ENCODE measurements at regions not wholly inside any gene's neighbourhood (a gene's known extent, or its start where the extent isn't known, plus 50 kb on each side); places are given as distances from the start of the nearest gene placed in this dataset.

DNA sequence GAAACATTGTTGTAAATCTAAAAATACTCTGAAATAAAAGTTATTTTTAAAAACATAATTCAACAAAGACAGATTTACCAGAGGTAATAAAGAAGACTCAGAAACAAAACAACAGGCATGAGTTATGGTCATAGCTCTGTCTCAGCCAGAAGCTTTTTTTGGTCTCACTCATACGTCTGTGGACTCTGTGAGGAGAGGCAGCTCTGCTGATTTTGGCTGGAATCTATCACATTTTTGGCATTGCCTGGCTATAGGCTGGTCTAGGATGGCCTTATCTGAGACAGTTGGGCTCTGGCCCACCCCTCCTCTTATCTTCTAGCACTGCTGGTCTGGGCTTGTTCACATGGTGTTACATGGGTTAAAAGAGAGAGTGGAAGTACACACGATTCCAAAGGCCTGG is 514.0 kb upstream of the BTBD3 start:
- Histone ChIP-seq H3K4me3 (ENCODE audit: low read depth in 1 of 2, low read length in 2 of 2) (no peak overlapping the region), H3K9ac (ENCODE audit: low read length) (no peak overlapping the region), H3K9me3 (ENCODE audit: low read length) (no peaks in the 10 kb centered on the region), H3K27ac (ENCODE audit: low read depth, low read length) (no peak overlapping the region), H3K36me3 (ENCODE audit: insufficient read depth, low read length) (no peaks in the 10 kb centered on the region), H3K4me1 (ENCODE audit: insufficient read depth, low read length) (peaks cover 17% of the 10 kb centered on the region), H3K27me3 (ENCODE audit: control insufficient read depth in 1 of 2, insufficient read depth in 2 of 2, low read length in 2 of 2) (no peaks in the 10 kb centered on the region)

DNA sequence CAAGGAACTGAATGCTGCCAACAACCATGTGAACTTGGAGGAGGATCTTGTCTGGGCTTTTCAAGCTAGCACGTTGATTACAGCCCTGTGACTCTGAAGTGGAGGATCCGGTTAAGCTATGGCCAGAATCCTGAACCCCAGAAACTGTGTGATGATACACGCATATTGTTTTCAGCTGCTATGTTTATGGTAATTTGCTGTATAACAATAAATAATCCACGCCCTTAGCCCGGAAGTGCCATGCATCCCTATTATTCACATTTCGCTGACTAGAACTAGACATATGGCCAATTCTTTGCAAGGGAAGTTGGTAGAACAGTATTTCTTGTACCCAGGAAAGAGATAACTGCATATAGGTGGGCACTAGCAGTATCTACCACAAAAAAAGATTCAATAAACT is 510.8 kb upstream of the BTBD3 start:
- H3K4me3 ChIP-seq (ENCODE audit: low read depth in 1 of 2, low read length in 2 of 2), result no peak overlapping the region
- H3K27ac ChIP-seq (ENCODE audit: low read depth, low read length), result no peak overlapping the region
- no peaks in the 10 kb centered on the region for H3K27me3 ChIP-seq (ENCODE audit: control insufficient read depth in 1 of 2, insufficient read depth in 2 of 2, low read length in 2 of 2)

DNA sequence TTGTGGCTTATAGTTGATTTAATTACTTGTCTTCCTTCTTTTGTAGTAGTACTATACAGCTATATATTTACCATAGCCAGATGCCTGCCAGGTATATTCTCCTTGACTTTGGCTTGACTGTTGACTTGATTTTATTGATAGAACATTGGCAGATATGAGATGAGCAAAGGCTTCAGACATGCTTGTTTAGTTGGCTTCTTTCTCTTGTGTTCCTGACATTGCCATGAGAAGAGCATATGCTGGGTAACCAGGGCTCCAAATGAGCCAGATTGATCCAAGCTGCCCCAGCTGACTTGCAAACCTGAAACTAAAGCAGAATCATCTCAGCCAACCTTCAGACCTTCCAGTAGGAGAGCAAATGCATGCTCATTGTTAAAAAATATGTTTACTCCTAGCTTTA is 508.1 kb upstream of the BTBD3 start:
- Histone ChIP-seq H3K9me3 (ENCODE audit: low read length) (no peaks in the 10 kb centered on the region), H3K4me3 (ENCODE audit: low read depth in 1 of 2, low read length in 2 of 2) (no peak overlapping the region), H3K27ac (ENCODE audit: low read depth, low read length) (no peak overlapping the region), H3K9ac (ENCODE audit: low read length) (no peak overlapping the region), H3K4me1 (ENCODE audit: insufficient read depth, low read length) (no peaks in the 10 kb centered on the region), H3K27me3 (ENCODE audit: control insufficient read depth in 1 of 2, insufficient read depth in 2 of 2, low read length in 2 of 2) (no peaks in the 10 kb centered on the region), H3K36me3 (ENCODE audit: insufficient read depth, low read length) (no peaks in the 10 kb centered on the region)

More for the DNA sequence above, 510.8 kb upstream of the BTBD3 start:
- H3K9me3 ChIP-seq (ENCODE audit: low read length), result no peaks in the 10 kb centered on the region
- no peak overlapping the region for H3K9ac ChIP-seq (ENCODE audit: low read length)
- H3K36me3 ChIP-seq (ENCODE audit: insufficient read depth, low read length), result no peaks in the 10 kb centered on the region
- peaks cover 17% of the 10 kb centered on the region for H3K4me1 ChIP-seq (ENCODE audit: insufficient read depth, low read length)

DNA sequence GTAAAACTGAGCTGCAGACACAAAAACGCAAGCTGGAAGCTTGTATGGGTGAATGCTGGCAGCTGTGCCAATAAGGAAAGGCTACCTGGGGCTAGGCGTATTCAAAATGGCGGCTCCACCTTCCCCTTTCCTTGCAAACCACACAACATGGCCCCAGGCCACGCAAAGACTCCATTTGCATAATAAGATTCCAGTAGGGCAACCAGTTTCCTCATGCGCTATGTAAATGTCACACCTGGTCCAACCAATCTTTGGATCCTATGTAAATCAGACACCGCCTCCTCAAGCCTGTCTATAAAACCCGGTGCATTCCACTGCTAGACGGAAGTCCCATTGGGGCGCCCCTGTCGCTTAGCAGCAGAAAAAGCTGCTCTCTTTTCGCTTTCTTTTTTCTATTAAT is 505.9 kb upstream of the BTBD3 start:
- H3K4me1 ChIP-seq (ENCODE audit: insufficient read depth, low read length), result no peaks in the 10 kb centered on the region
- H3K27me3 ChIP-seq (ENCODE audit: control insufficient read depth in 1 of 2, insufficient read depth in 2 of 2, low read length in 2 of 2), result no peaks in the 10 kb centered on the region
- no peak overlapping the region for H3K9ac ChIP-seq (ENCODE audit: low read length)
- H3K4me3 ChIP-seq (ENCODE audit: low read depth in 1 of 2, low read length in 2 of 2), result no peak overlapping the region
- no peaks in the 10 kb centered on the region for H3K36me3 ChIP-seq (ENCODE audit: insufficient read depth, low read length)
- no peak overlapping the region for H3K27ac ChIP-seq (ENCODE audit: low read depth, low read length)
- no peaks in the 10 kb centered on the region for H3K9me3 ChIP-seq (ENCODE audit: low read length)

DNA sequence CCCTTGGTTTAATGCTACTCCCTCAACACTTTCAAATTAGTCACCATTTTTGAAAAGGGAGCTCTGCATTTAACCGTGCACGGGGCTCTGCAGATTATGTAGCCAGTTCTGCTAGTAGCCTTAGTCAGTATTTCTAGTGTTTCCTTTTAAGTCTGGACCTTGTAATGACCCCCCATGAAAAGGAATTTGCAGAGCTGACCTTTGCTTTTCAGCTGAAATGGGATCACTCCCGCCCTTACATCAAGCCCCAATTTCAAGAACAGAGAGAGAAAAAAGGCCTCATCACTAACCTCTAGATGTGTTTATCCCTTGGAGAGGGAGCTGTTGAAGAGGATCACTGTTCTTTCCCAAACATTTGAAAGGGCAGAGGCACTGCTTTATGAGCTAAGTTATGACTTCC is 490.7 kb upstream of the BTBD3 start:
- no peak overlapping the region for H3K4me3 ChIP-seq (ENCODE audit: low read depth in 1 of 2, low read length in 2 of 2)
- H3K36me3 ChIP-seq (ENCODE audit: insufficient read depth, low read length), result no peaks in the 10 kb centered on the region
- H3K27ac ChIP-seq (ENCODE audit: low read depth, low read length), result no peak overlapping the region
- no peaks in the 10 kb centered on the region for H3K9me3 ChIP-seq (ENCODE audit: low read length)
- no peaks in the 10 kb centered on the region for H3K27me3 ChIP-seq (ENCODE audit: control insufficient read depth in 1 of 2, insufficient read depth in 2 of 2, low read length in 2 of 2)
- H3K4me1 ChIP-seq (ENCODE audit: insufficient read depth, low read length), result peaks cover 6% of the 10 kb centered on the region
- H3K9ac ChIP-seq (ENCODE audit: low read length), result no peak overlapping the region

DNA sequence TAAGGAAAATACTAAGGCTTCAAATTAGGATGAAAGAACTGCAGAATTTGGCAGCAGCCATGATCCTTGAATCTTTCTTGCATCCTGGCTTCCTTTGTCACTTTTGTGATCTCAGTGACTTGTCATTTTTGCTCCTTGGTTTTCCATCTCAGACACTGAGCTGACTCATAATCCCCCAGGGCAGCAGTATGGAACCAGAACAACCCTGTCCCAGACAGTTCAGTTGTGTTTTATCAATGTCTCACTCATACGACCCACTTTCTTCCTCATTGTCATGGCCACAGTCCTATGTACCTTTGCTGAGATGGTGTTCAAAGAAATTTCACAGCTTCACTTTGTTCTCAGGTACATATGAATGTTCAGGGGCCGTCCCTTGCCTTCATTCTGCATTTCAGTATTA is 488.5 kb upstream of the BTBD3 start:
- Histone ChIP-seq H3K9ac (ENCODE audit: low read length) (no peak overlapping the region), H3K36me3 (ENCODE audit: insufficient read depth, low read length) (no peaks in the 10 kb centered on the region), H3K4me3 (ENCODE audit: low read depth in 1 of 2, low read length in 2 of 2) (no peak overlapping the region), H3K27ac (ENCODE audit: low read depth, low read length) (no peak overlapping the region), H3K4me1 (ENCODE audit: insufficient read depth, low read length) (peaks cover 6% of the 10 kb centered on the region), H3K9me3 (ENCODE audit: low read length) (no peaks in the 10 kb centered on the region), H3K27me3 (ENCODE audit: control insufficient read depth in 1 of 2, insufficient read depth in 2 of 2, low read length in 2 of 2) (no peaks in the 10 kb centered on the region)

DNA sequence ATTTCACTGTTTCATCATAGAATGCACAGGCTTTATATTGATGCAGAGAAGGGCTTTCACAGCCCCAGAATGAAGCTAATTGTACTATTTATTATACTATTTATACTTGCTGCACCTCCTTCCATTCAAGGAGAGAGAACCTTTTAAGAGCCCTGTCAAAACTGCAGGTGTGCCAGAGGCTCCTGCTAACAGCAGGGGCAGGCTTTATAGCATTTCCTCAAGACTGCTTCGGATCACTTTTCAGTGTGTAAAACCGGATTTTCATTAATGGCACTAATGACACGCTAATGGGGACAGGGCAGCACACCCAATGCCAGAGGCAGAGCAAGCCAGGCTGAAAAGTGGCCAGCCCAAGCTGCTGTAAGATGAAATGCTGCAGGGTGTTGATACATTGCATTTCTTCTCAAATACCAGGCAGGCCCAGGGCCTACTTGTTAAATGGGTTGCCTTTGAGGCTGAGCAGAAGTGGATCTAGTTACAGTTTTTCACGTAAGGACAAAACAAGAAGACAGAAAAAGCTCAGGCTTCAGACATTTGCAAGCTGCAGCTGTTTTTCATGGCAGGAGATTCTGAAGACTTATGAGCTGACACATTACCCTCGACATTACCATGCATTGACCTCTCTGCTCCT is 487.7 kb upstream of the BTBD3 start:
- Histone ChIP-seq H3K27ac (ENCODE audit: low read depth, low read length) (no peak overlapping the region), H3K4me1 (ENCODE audit: insufficient read depth, low read length) (peaks cover 6% of the 10 kb centered on the region), H3K9ac (ENCODE audit: low read length) (no peak overlapping the region), H3K4me3 (ENCODE audit: low read depth in 1 of 2, low read length in 2 of 2) (no peak overlapping the region), H3K36me3 (ENCODE audit: insufficient read depth, low read length) (no peaks in the 10 kb centered on the region), H3K9me3 (ENCODE audit: low read length) (no peaks in the 10 kb centered on the region), H3K27me3 (ENCODE audit: control insufficient read depth in 1 of 2, insufficient read depth in 2 of 2, low read length in 2 of 2) (no peaks in the 10 kb centered on the region)

DNA sequence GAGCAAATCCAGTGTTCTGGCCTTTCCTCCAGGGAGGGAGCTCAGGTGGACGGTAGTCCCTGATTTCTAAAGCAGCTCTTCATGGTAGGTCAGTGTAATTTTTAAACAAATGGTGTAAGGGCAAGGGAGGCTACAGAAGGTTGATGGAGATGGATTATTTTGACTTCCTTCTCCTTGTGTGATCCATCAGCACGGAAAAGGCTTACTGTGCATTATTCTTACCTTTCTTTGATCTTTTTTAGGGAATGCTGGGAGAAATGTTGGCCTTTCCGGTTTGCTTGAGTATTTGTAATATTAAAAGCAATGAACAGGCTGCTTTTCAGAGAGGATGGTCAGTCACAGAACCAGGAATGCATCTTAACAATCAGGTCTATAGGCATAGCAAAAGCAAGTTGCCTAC is 487.0 kb upstream of the BTBD3 start:
- Histone ChIP-seq H3K9me3 (ENCODE audit: low read length) (no peaks in the 10 kb centered on the region), H3K4me3 (ENCODE audit: low read depth in 1 of 2, low read length in 2 of 2) (no peak overlapping the region), H3K36me3 (ENCODE audit: insufficient read depth, low read length) (no peaks in the 10 kb centered on the region), H3K27ac (ENCODE audit: low read depth, low read length) (no peak overlapping the region), H3K4me1 (ENCODE audit: insufficient read depth, low read length) (peaks cover 6% of the 10 kb centered on the region), H3K27me3 (ENCODE audit: control insufficient read depth in 1 of 2, insufficient read depth in 2 of 2, low read length in 2 of 2) (no peaks in the 10 kb centered on the region), H3K9ac (ENCODE audit: low read length) (no peak overlapping the region)

DNA sequence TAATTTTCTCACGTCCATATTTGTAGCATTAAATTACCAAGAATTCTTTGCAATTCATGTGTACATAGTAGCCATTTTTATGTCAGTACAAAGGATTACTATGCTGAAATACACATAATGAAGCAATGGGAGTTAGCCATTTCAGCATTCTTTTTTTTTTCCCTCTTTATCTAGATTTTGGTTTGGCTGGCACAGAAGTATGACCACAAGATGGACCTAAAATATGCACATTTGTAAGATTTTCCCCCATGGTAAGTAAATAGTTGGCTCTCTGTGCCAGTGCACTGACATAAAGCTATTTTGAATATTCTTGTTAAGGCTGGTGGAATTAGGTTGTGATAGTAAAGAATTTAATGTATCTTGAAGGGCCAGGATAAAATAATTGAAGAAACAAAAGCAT is 486.1 kb upstream of the BTBD3 start:
- Histone ChIP-seq H3K27me3 (ENCODE audit: control insufficient read depth in 1 of 2, insufficient read depth in 2 of 2, low read length in 2 of 2) (no peaks in the 10 kb centered on the region), H3K4me1 (ENCODE audit: insufficient read depth, low read length) (peaks cover 6% of the 10 kb centered on the region), H3K27ac (ENCODE audit: low read depth, low read length) (no peak overlapping the region), H3K9ac (ENCODE audit: low read length) (no peak overlapping the region), H3K4me3 (ENCODE audit: low read depth in 1 of 2, low read length in 2 of 2) (no peak overlapping the region), H3K36me3 (ENCODE audit: insufficient read depth, low read length) (no peaks in the 10 kb centered on the region), H3K9me3 (ENCODE audit: low read length) (no peaks in the 10 kb centered on the region)

DNA sequence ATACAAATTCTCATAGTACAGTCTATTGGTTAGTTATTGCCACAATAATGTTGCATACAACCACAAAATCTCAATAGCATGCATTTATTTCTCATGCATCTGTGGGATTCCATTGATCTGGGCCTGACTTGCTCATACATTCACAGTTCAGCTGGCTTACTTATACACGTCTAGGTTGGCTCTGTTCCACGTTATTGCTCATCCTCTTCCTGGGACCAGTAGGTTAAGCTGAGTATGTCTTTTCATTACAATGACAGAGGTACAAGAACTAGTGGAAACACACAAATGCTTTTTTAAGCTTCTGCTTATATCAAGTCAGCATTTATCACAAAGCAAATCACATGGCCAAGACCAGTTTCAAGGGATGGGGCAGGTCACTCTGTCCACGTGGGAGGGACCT is 485.3 kb upstream of the BTBD3 start:
- Histone ChIP-seq H3K4me1 (ENCODE audit: insufficient read depth, low read length) (no peaks in the 10 kb centered on the region), H3K27ac (ENCODE audit: low read depth, low read length) (no peak overlapping the region), H3K9ac (ENCODE audit: low read length) (no peak overlapping the region), H3K9me3 (ENCODE audit: low read length) (no peaks in the 10 kb centered on the region), H3K4me3 (ENCODE audit: low read depth in 1 of 2, low read length in 2 of 2) (no peak overlapping the region), H3K27me3 (ENCODE audit: control insufficient read depth in 1 of 2, insufficient read depth in 2 of 2, low read length in 2 of 2) (no peaks in the 10 kb centered on the region), H3K36me3 (ENCODE audit: insufficient read depth, low read length) (no peaks in the 10 kb centered on the region)

DNA sequence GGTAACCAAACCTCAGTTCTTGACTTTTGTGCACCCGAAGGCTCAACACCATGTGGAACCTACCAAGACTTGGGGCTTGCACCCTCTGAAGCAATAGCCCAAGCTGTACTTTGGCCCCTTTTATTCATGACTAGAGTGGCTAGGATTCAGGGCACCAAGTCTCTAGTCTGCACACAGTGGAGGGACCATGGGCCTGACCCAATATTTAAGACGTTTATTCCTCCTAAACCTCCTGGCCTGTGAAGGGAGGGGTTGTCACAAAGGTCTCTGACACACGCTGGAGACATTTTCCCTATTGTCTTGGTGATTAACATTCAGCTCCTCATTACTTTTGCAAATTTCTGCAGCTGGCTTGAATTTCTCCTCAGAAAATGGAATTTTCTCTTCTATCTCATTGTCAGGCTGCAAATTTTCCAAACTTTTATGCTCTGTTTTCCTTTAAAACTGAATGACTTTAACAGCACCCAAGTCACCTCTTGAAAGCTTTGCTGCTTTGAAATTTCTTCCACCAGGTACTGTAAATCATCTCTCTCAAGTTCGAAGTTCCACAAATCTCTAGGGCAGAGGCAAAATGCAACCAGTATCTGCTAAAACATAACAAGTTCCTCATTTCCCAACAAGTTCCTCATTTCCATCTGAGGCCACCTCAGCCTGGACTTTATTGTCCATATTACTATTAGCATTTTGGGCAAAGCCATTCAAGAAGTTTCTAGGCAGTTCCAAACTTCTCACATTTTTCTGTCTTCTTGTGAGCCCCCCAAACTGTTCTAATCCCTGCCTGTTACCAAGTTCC is 481.4 kb upstream of the BTBD3 start:
- no peaks in the 10 kb centered on the region for H3K4me1 ChIP-seq (ENCODE audit: insufficient read depth, low read length)
- H3K9me3 ChIP-seq (ENCODE audit: low read length), result no peaks in the 10 kb centered on the region
- no peak overlapping the region for H3K4me3 ChIP-seq (ENCODE audit: low read depth in 1 of 2, low read length in 2 of 2)
- no peak overlapping the region for H3K9ac ChIP-seq (ENCODE audit: low read length)
- no peaks in the 10 kb centered on the region for H3K27me3 ChIP-seq (ENCODE audit: control insufficient read depth in 1 of 2, insufficient read depth in 2 of 2, low read length in 2 of 2)
- H3K27ac ChIP-seq (ENCODE audit: low read depth, low read length), result no peak overlapping the region
- H3K36me3 ChIP-seq (ENCODE audit: insufficient read depth, low read length), result no peaks in the 10 kb centered on the region

DNA sequence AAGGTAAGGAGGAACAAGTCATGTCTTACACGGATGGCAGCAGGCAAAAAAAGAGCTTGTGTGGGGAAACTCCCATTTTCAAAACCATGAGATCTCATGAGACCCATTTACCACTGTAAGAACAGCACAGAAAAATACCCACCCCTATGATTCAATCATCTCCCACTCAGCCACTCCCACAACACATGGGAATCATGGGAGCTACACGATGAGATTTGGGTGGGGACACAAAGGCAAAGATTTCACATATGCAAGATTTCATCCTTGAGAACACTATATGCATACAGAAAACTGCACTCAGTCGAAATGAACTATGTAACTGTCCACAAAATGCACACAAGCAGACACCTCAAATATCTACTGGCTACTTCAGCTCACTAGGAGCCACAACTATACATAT is 480.6 kb upstream of the BTBD3 start:
- no peaks in the 10 kb centered on the region for H3K27me3 ChIP-seq (ENCODE audit: control insufficient read depth in 1 of 2, insufficient read depth in 2 of 2, low read length in 2 of 2)
- no peak overlapping the region for H3K9ac ChIP-seq (ENCODE audit: low read length)
- no peaks in the 10 kb centered on the region for H3K9me3 ChIP-seq (ENCODE audit: low read length)
- H3K4me1 ChIP-seq (ENCODE audit: insufficient read depth, low read length), result no peaks in the 10 kb centered on the region
- no peak overlapping the region for H3K27ac ChIP-seq (ENCODE audit: low read depth, low read length)
- no peak overlapping the region for H3K4me3 ChIP-seq (ENCODE audit: low read depth in 1 of 2, low read length in 2 of 2)
- H3K36me3 ChIP-seq (ENCODE audit: insufficient read depth, low read length), result no peaks in the 10 kb centered on the region
